PC-3 (cell line): ENCODE measurements at regions not wholly inside any gene's neighbourhood (a gene's known extent, or its start where the extent isn't known, plus 50 kb on each side); places are given as distances from the start of the nearest gene placed in this dataset.
A peak's percentile ranks its signal among the peaks of the same experiment; 100 is the strongest.

Source experiments
- ATAC-seq: fragments of 200-7000 bp; cut with Tn5 transposase; 2 replicates; pipeline ENCODE4 v1.9.1; 2020; ENCODE audit warnings: mild to moderate bottlenecking, moderate library complexity
- BruUV-seq: library from RNA; stranded (reverse); fragments of 400-500 nt; replicated peaks from 2 replicates; lab custom pipeline; 2021; lab: Mats Ljungman, UMichigan
- CTCF ChIA-PET: fragments of 300-600 bp; sonication (Branson Sonifier 250); formaldehyde crosslinking; loops from one replicate; lab custom pipeline; 2022; ENCODE audit warnings: antibody characterized with exemption; lab: Charles Lee
- POLR2A ChIA-PET: fragments of 300-600 bp; sonication (Branson Sonifier 250); formaldehyde crosslinking; loops from one replicate; lab custom pipeline; 2022; ENCODE audit warnings: antibody characterized with exemption; ENCODE audit not compliant: unreplicated experiment; lab: Charles Lee
- DNase-seq: peaks from one replicate; pipeline ENCODE4 v3.0.0-alpha.2; 2015
- H2AFZ ChIP-seq: fragments of 300-600 bp; sonication (generic); 2 replicates; pipeline ENCODE4 v1.6.0; 2016; ENCODE audit warnings: antibody characterized with exemption, low read length
- H3F3A ChIP-seq: fragments of 300-600 bp; sonication (generic); one replicate; pipeline ENCODE4 v1.6.0; 2017; ENCODE audit warnings: antibody characterized with exemption, low read length, control low read depth, mild to moderate bottlenecking; ENCODE audit not compliant: unreplicated experiment
- H3K27ac ChIP-seq: fragments of 300-600 bp; sonication (generic); 2 replicates; pipeline ENCODE4 v1.5.1; 2016; ENCODE audit warnings: mild to moderate bottlenecking, low read length
- H3K27me3 ChIP-seq: fragments of 300-600 bp; sonication (generic); 2 replicates; pipeline ENCODE4 v1.6.1; 2016; ENCODE audit warnings: low read length, mixed read lengths
- H3K36me3 ChIP-seq: fragments of 300-600 bp; sonication (generic); 2 replicates; pipeline ENCODE4 v1.6.1; 2016; ENCODE audit warnings: low read depth, mixed run types, low read length, mixed read lengths
- H3K4me1 ChIP-seq: fragments of 300-600 bp; sonication (generic); 2 replicates; pipeline ENCODE4 v1.5.1; 2016; ENCODE audit warnings: low read length; ENCODE audit not compliant: insufficient read depth
- H3K4me2 ChIP-seq: fragments of 300-600 bp; sonication (generic); 2 replicates; pipeline ENCODE4 v1.6.0; 2016; ENCODE audit warnings: low read length
- H3K4me3 ChIP-seq: fragments of 300-600 bp; sonication (generic); 2 replicates; pipeline ENCODE4 v1.5.1; 2016; ENCODE audit warnings: mild to moderate bottlenecking, low read length, mixed read lengths
- H3K79me2 ChIP-seq: fragments of 300-600 bp; sonication (generic); 2 replicates; pipeline ENCODE4 v1.6.1; 2017; ENCODE audit warnings: low read length, mixed read lengths
- H3K9ac ChIP-seq: fragments of 300-600 bp; sonication (generic); 2 replicates; pipeline ENCODE4 v1.6.0; 2016; ENCODE audit warnings: mild to moderate bottlenecking, low read length
- H3K9me2 ChIP-seq: fragments of 300-600 bp; sonication (generic); replicated peaks from 2 replicates; pipeline ENCODE4 v1.6.1; 2016; ENCODE audit warnings: mixed run types, low read length, mixed read lengths
- H3K9me3 ChIP-seq: fragments of 300-600 bp; sonication (generic); 2 replicates; pipeline ENCODE4 v1.6.1; 2016; ENCODE audit warnings: low read length, mixed read lengths
- H4K20me1 ChIP-seq: fragments of 300-600 bp; sonication (generic); 2 replicates; pipeline ENCODE4 v1.6.1; 2016; ENCODE audit warnings: low read length, mixed read lengths
- CTCF ChIP-seq: fragments of 300-600 bp; sonication (generic); conservative IDR thresholded peaks from 2 replicates; pipeline ENCODE4 v1.5.1; 2017; ENCODE audit warnings: antibody characterized with exemption, low read depth, mild to moderate bottlenecking, low read length
- EZH2 ChIP-seq: fragments of 300-600 bp; sonication (generic); IDR thresholded peaks from one replicate; pipeline ENCODE4 v1.6.1; 2017; ENCODE audit warnings: antibody characterized with exemption, mild to moderate bottlenecking, low read length; ENCODE audit not compliant: unreplicated experiment
- EZH2phosphoT487 ChIP-seq: fragments of 300-600 bp; sonication (generic); IDR thresholded peaks from 2 replicates; pipeline ENCODE4 v1.6.1; 2018; ENCODE audit warnings: mild to moderate bottlenecking, antibody characterized with exemption, low read length, borderline replicate concordance
- intact Hi-C: fragments of 100-400 bp; cut with micrococcal nuclease; formaldehyde crosslinking; loops from 2 replicates; pipeline ENCODE4 v1.9.0; 2023

DNA sequence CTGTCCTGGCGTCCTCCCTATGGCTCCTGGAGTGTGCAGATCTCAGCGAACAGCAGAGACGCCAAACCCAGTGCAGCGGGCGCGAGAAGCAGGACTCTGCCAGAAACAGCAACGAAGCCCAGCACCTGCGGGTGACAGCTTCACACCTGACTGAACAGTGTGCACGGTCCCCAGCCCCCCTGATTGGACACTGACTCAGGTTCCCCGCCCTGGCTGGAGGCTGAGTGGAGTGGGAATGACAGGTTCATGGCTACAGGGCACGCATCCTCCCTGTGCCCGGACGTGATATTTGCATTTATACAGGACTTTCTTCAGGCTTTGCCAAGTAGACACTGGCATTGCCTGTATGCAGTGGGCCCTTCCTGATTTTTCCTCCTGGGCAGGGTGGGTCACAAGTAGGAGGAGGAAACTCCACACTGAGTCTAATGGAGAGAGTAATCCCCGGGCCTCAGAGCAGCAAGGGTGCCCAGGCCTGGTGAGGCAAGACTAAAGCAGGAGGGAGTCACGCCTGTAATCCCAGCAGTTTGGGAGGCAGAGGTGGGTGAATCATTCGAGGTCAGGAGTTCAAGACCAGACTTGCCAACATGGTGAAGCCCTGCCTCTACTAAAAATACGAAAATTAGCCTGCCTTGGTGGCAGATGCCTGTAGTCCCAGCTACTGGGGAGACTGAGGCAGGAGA, 71.6 kb downstream of the ASCL4 start:
- H3K27ac ChIP-seq, result no peak overlapping the region
- TF ChIP-seq CTCF (no peak), EZH2phosphoT487 (no peak), EZH2 (no peak)
- peaks cover 58% of the 10 kb centered on the region for H3K27me3 ChIP-seq
- H2AFZ ChIP-seq, result no peak overlapping the region
- H3K36me3 ChIP-seq, result no peaks in the 10 kb centered on the region
- H3K9ac ChIP-seq, result no peak overlapping the region
- intact Hi-C loops, result no loop called here
- H3K79me2 ChIP-seq, result no peaks in the 10 kb centered on the region
- H3K9me2 ChIP-seq, result no peaks in the 10 kb centered on the region
- no TSS peak for BruUV-seq
- ATAC-seq, result peak; percentile 24; the same call in 1 of the 2 replicates
- ChIA-PET POLR2A (no interaction called here), CTCF (no interaction called here)
- no peaks in the 10 kb centered on the region for H3F3A ChIP-seq
- H3K4me3 ChIP-seq, result no peak overlapping the region
- H3K9me3 ChIP-seq, result no peaks in the 10 kb centered on the region
- no peak for DNase-seq
- H3K4me1 ChIP-seq, result 0 out of 2 replicates have a peak, but pooled peaks cover 4% of the 10 kb centered on the region
- H4K20me1 ChIP-seq, result no peaks in the 10 kb centered on the region
- H3K4me2 ChIP-seq, result no peak overlapping the region

GRCh38 chr12:107847430-107847829, 72.9 kb downstream of the ASCL4 start:
- POLR2A ChIA-PET, result no interaction called here
- Histone ChIP-seq H3K4me2 (no peak overlapping the region), H3F3A (no peaks in the 10 kb centered on the region), H3K36me3 (no peaks in the 10 kb centered on the region), H3K27me3 (peaks cover 56% of the 10 kb centered on the region), H3K27ac (no peak overlapping the region), H4K20me1 (no peaks in the 10 kb centered on the region), H3K9ac (no peak overlapping the region), H3K4me1 (0 out of 2 replicates have a peak, but pooled peaks cover 4% of the 10 kb centered on the region), H3K79me2 (no peaks in the 10 kb centered on the region), H3K9me3 (no peaks in the 10 kb centered on the region), H2AFZ (no peak overlapping the region), H3K4me3 (no peak overlapping the region), H3K9me2 (no peaks in the 10 kb centered on the region)
- intact Hi-C loops, result no loop called here
- TF ChIP-seq EZH2 (no peak), EZH2phosphoT487 (no peak), CTCF (no peak)
- DNase-seq (no peak), ATAC-seq (no peak)
- CTCF ChIA-PET, result no interaction called here
- no TSS peak for BruUV-seq

DNA sequence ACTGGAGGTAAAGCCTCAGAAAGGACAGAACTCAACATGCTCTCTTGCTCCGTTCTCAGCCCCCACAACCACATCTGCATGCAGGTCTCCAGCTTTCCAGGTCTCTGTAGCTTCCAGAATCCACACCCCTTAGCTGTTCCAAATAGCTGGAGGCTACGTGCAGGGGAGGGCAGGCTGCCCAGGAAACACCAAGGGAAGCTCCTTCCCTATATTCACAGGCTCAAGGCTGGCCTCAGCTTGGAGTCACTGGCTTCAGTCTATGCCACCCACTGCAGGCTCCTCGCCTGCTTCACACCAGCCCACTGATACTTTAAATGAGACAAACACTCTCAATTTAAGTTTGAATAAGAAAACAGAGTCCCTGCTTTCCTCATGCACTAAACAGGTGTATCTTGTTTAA, 73.3 kb downstream of the ASCL4 start:
- H3K79me2 ChIP-seq, result no peaks in the 10 kb centered on the region
- intact Hi-C loops, result no loop called here
- peaks cover 56% of the 10 kb centered on the region for H3K27me3 ChIP-seq
- H3F3A ChIP-seq, result no peaks in the 10 kb centered on the region
- no peaks in the 10 kb centered on the region for H4K20me1 ChIP-seq
- TF ChIP-seq EZH2phosphoT487 (no peak), CTCF (no peak), EZH2 (no peak)
- H3K9me3 ChIP-seq, result no peaks in the 10 kb centered on the region
- no peaks in the 10 kb centered on the region for H3K9me2 ChIP-seq
- no peaks in the 10 kb centered on the region for H3K36me3 ChIP-seq
- H3K4me1 ChIP-seq, result 0 out of 2 replicates have a peak, but pooled peaks cover 4% of the 10 kb centered on the region
- no TSS peak for BruUV-seq
- no peak overlapping the region for H2AFZ ChIP-seq
- no peak overlapping the region for H3K4me3 ChIP-seq
- no peak overlapping the region for H3K27ac ChIP-seq
- ChIA-PET POLR2A (no interaction called here), CTCF (no interaction called here)
- no peak overlapping the region for H3K9ac ChIP-seq
- DNase-seq (peak; percentile 17), ATAC-seq (no peak)
- H3K4me2 ChIP-seq, result no peak overlapping the region
